Lower leg skin (tissue), 4 donors: ENCODE measurements at regions not wholly inside any gene's neighbourhood (a gene's known extent, or its start where the extent isn't known, plus 50 kb on each side); places are given as distances from the start of the nearest gene placed in this dataset.

Source experiments
- DNase-seq, 2 donors: peaks; one replicate each; pipeline ENCODE4 v3.0.0-alpha.2; 2019; ENCODE audit warnings: low spot score in 2 of 2
- H3K4me3 ChIP-seq: fragments of 200-600 bp; sonication (generic); 2 replicates; pipeline ENCODE4 v1.5.1; 2017; ENCODE audit warnings: mild to moderate bottlenecking, low read depth; ENCODE audit not compliant: poor library complexity, severe bottlenecking
- POLR2A ChIP-seq, 2 donors: fragments of 450-650 bp; IDR thresholded peaks; one replicate each; pipeline ENCODE4 v1.6.1; 2016 to 2017; ENCODE audit warnings: antibody characterized with exemption in 2 of 2, mild to moderate bottlenecking in 1 of 2, moderate library complexity in 1 of 2
- WGBS, 2 donors: methylation state at CpG; one replicate each; pipeline ENCODE4 v1.1.5; 2018; 5-methylcytosine and 5-hydroxymethylcytosine counted together
- intact Hi-C: fragments of 100-400 bp; cut with DNase I; formaldehyde crosslinking; loops from one replicate; pipeline ENCODE4 v1.15.0; 2023; ENCODE audit warnings: low total_unique reads
- TF ChIP-seq, protein P1 (sequence below), 3 donors: fragments of 450-650 bp; IDR thresholded peaks; one replicate each; pipeline ENCODE4 v1.5.1; 2016; ENCODE audit warnings: antibody characterized with exemption in 3 of 3, mild to moderate bottlenecking in 3 of 3, moderate library complexity in 2 of 3

DNA sequence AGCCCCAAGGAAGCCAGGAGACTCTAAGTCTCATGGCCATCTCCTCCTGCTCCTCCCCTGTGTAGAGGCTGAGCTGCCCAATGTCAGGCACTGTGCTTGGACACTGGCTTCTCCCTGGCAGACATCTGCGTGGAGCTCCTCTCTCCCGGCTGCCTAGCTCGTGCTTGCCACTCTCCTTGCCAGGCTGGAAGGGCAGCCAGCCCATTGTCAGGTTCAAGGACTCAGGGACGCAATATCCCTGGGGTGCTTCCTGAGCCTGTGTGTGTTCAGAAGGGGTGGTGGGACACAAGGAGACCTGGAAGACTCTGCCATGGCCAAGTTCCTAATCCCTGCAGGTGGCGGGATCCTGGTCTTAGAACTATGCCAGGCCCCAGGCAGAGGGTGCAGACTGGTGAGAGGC is 65.4 kb upstream of the PARP1 start:
- 94 to 100% methylated on average over 5 of the region's 5 CpGs for whole genome bisulfite sequencing, 2 donors
- no peak for DNase-seq
- intact Hi-C loops, result loop anchor here (2.0 kb wide), 1 partner anchor 47 kb away; no protein-coding TSS in a partner anchor
- H3K4me3 ChIP-seq, result no peak overlapping the region
- TF ChIP-seq, protein P1, sequence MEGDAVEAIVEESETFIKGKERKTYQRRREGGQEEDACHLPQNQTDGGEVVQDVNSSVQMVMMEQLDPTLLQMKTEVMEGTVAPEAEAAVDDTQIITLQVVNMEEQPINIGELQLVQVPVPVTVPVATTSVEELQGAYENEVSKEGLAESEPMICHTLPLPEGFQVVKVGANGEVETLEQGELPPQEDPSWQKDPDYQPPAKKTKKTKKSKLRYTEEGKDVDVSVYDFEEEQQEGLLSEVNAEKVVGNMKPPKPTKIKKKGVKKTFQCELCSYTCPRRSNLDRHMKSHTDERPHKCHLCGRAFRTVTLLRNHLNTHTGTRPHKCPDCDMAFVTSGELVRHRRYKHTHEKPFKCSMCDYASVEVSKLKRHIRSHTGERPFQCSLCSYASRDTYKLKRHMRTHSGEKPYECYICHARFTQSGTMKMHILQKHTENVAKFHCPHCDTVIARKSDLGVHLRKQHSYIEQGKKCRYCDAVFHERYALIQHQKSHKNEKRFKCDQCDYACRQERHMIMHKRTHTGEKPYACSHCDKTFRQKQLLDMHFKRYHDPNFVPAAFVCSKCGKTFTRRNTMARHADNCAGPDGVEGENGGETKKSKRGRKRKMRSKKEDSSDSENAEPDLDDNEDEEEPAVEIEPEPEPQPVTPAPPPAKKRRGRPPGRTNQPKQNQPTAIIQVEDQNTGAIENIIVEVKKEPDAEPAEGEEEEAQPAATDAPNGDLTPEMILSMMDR (IDR thresholded peaks at IDR 0.05), result no peak
- TF ChIP-seq POLR2A (IDR thresholded peaks at IDR 0.05), result no peak

GRCh38 chr1:226474041-226474440 is 66.1 kb upstream of the PARP1 start:
- intact Hi-C loops, result no loop called here
- DNase-seq, result no peak
- H3K4me3 ChIP-seq, result no peak overlapping the region
- TF ChIP-seq, protein P1 (IDR thresholded peaks at IDR 0.05), result no peak
- no peak for TF ChIP-seq POLR2A (IDR thresholded peaks at IDR 0.05)
- WGBS, 2 donors, result 74 to 75% methylated on average over 3 of the region's 3 CpGs

DNA sequence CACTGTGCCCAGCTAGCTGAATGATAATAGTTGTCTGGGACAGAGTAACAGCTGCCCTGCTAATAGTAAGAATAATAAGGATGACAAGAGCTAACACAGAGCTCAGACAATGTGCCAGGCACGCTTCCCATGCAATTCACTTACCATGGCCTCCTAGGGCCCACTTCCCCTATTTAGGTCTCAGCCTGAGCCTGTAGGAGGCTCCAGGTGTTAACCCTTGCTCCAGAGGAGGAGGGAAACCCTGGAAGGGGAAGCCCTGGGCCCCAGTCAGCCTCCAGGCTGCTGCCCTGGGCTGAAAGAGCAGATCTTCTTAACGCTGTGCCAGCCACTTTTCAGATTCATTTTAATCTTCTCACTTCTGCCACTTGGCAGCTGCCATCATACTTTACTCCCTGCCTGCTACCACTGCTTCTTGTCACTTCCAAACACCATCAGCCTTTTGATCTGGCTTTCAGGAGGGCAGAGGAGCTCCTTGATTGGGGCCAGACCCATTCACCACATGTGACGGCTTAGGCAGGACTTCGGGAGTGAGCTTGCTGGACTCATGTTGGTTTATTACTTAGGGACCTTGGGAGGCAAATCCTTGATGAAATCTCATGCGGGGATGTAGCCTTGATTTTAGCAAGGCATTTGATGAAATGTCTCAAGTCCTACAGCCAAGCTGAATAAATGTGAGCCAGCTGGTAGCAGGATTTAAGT is 66.7 kb upstream of the PARP1 start:
- WGBS, 2 donors, result 58 to 73% methylated on average over 5 of the region's 5 CpGs
- intact Hi-C loops, result no loop called here
- no peak overlapping the region for H3K4me3 ChIP-seq
- DNase-seq, result no peak
- TF ChIP-seq, protein P1 (IDR thresholded peaks at IDR 0.05), result no peak
- no peak for TF ChIP-seq POLR2A (IDR thresholded peaks at IDR 0.05)

DNA sequence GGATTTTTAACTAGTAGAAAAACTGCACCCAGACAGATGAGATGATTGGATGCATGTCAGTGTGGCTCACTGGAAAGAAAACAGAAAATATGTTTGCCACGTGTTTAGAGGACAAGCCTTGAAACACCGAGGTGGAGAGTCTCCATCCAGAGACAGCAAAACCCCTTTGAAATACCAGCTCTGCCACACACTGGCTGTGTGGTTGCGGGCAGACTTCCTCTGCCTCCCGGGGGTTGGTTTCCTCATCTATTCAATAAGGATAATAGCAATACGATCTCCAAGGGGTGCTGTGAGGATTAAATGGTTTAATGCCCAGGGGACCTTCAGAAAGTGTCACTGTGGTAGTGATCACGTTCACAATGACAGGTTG is 67.2 kb upstream of the PARP1 start:
- TF ChIP-seq, protein P1 (IDR thresholded peaks at IDR 0.05), result no peak
- no peak for TF ChIP-seq POLR2A (IDR thresholded peaks at IDR 0.05)
- intact Hi-C loops, result no loop called here
- WGBS, 2 donors, result 51 to 56% methylated on average over 6 of the region's 6 CpGs
- no peak for DNase-seq
- no peak overlapping the region for H3K4me3 ChIP-seq

- intact Hi-C loops, result no loop called here
- WGBS, 2 donors, result 94 to 100% methylated on average over 5 of the region's 5 CpGs
- TF ChIP-seq, protein P1 (IDR thresholded peaks at IDR 0.05), result no peak
- no peak for TF ChIP-seq POLR2A (IDR thresholded peaks at IDR 0.05)
- H3K4me3 ChIP-seq, result no peak overlapping the region
- DNase-seq, result no peak
Observed at GRCh38 chr1:226476066-226476465, 68.2 kb upstream of the PARP1 start.
